GM21576 (cell line): ENCODE measurements at regions not wholly inside any gene's neighbourhood (a gene's known extent, or its start where the extent isn't known, plus 50 kb on each side); places are given as distances from the start of the nearest gene placed in this dataset.
"Not testable (repeated sequence)": the region's sequence is repeated elsewhere in the genome, so short reads cannot be mapped to it uniquely, and the experiment has no call there.

ENCODE experiments used
- ATAC-seq: cut with Tn5 transposase; IDR thresholded peaks from one replicate; pipeline ENCODE4 v1.9.1; 2021; ENCODE audit warnings: mild to moderate bottlenecking, moderate library complexity; ENCODE audit not compliant: unreplicated experiment

- no peak for ATAC-seq
These were observed 82.4 kb downstream of the ARL6IP4 start for GRCh38 chr12:123062681-123063486.

- ATAC-seq, result no peak
These were observed 81.1 kb downstream of the ARL6IP4 start for GRCh38 chr12:123061441-123062205.

GRCh38 chr12:123059500-123059899 is 79.0 kb downstream of the ARL6IP4 start:
- no peak for ATAC-seq

GRCh38 chr12:123058980-123059379 is 78.5 kb downstream of the ARL6IP4 start:
- no peak for ATAC-seq

GRCh38 chr12:123058481-123058880 is 78.0 kb downstream of the ARL6IP4 start:
- ATAC-seq, result no peak

GRCh38 chr12:123057513-123058265 is 77.2 kb downstream of the ARL6IP4 start:
- no peak for ATAC-seq

- ATAC-seq, result no peak
These were observed 76.2 kb downstream of the ARL6IP4 start for GRCh38 chr12:123056709-123057108.

GRCh38 chr12:123056053-123056452 is 75.6 kb downstream of the ARL6IP4 start:
- ATAC-seq, result no peak

GRCh38 chr12:123055281-123055766 is 74.8 kb downstream of the ARL6IP4 start:
- ATAC-seq, result no peak

GRCh38 chr12:123054371-123054770 is 73.9 kb downstream of the ARL6IP4 start:
- ATAC-seq, result no peak

- no peak for ATAC-seq
These were observed 71.1 kb downstream of the ARL6IP4 start for GRCh38 chr12:123051556-123051955.

- no peak for ATAC-seq
These were observed 70.4 kb downstream of the ARL6IP4 start for GRCh38 chr12:123050913-123051312.

GRCh38 chr12:123050331-123050831 is 69.9 kb downstream of the ARL6IP4 start:
- ATAC-seq, result no peak

GRCh38 chr12:123049398-123050240 is 69.1 kb downstream of the ARL6IP4 start:
- no peak for ATAC-seq

GRCh38 chr12:123047892-123048291 is 67.4 kb downstream of the ARL6IP4 start:
- ATAC-seq, result not testable (repeated sequence)

- ATAC-seq, result no peak
These were observed 66.8 kb downstream of the ARL6IP4 start for GRCh38 chr12:123047289-123047688.

GRCh38 chr12:123046431-123046830 is 66.0 kb downstream of the ARL6IP4 start:
- ATAC-seq, result no peak

GRCh38 chr12:123045678-123046077 is 65.2 kb downstream of the ARL6IP4 start:
- no peak for ATAC-seq

GRCh38 chr12:123044351-123044750 is 63.9 kb downstream of the ARL6IP4 start:
- ATAC-seq, result no peak

- ATAC-seq, result peak; percentile 70
These were observed 63.1 kb downstream of the ARL6IP4 start for GRCh38 chr12:123043536-123044001.
